Medulla oblongata (tissue), 1 donor: ENCODE measurements at regions not wholly inside any gene's neighbourhood (a gene's known extent, or its start where the extent isn't known, plus 50 kb on each side); places are given as distances from the start of the nearest gene placed in this dataset.
"Not testable (repeated sequence)": the region's sequence is repeated elsewhere in the genome, so short reads cannot be mapped to it uniquely, and the experiment has no call there.

Experiments used
- DNase-seq: peaks from one replicate; pipeline ENCODE4 v3.0.0-alpha.2; 2015; ENCODE audit errors: extremely low spot score

- DNase-seq = no peak
These were observed 296.8 kb upstream of the SGCG start for GRCh38 chr13:22883956-22884355.

- not testable (repeated sequence) for DNase-seq
These were observed 294.7 kb upstream of the SGCG start for GRCh38 chr13:22886061-22886460.

GRCh38 chr13:22889376-22889775 is 291.4 kb upstream of the SGCG start:
- DNase-seq = not testable (repeated sequence)

- DNase-seq = peak; percentile 12
These were observed 287.6 kb upstream of the SGCG start for GRCh38 chr13:22893204-22893603.

- DNase-seq = peak; percentile 47
These were observed 287.0 kb upstream of the SGCG start for GRCh38 chr13:22893777-22894176.

- no peak for DNase-seq
These were observed 283.0 kb upstream of the SGCG start for GRCh38 chr13:22897571-22898314.

GRCh38 chr13:22900416-22900951 is 280.3 kb upstream of the SGCG start:
- DNase-seq = not testable (repeated sequence)

GRCh38 chr13:22903301-22903700 is 277.5 kb upstream of the SGCG start:
- DNase-seq = no peak

GRCh38 chr13:22903925-22904324 is 276.9 kb upstream of the SGCG start:
- peak; percentile 23 for DNase-seq

GRCh38 chr13:22915442-22916082 is 265.2 kb upstream of the SGCG start:
- peak; percentile 39 for DNase-seq

GRCh38 chr13:22916276-22916675 is 264.5 kb upstream of the SGCG start:
- peak; percentile 9 for DNase-seq

GRCh38 chr13:22925881-22926747 is 254.7 kb upstream of the SGCG start:
- DNase-seq = peak; percentile 18

GRCh38 chr13:22926748-22927400 is 253.9 kb upstream of the SGCG start:
- peak; percentile 7 for DNase-seq

- DNase-seq = not testable (repeated sequence)
These were observed 252.9 kb upstream of the SGCG start for GRCh38 chr13:22927845-22928244.

GRCh38 chr13:22929381-22930126 is 251.2 kb upstream of the SGCG start:
- no peak for DNase-seq

- no peak for DNase-seq
These were observed 249.2 kb upstream of the SGCG start for GRCh38 chr13:22931576-22931975.

GRCh38 chr13:22932632-22933412 is 248.0 kb upstream of the SGCG start:
- not testable (repeated sequence) for DNase-seq

- no peak for DNase-seq
These were observed 247.1 kb upstream of the SGCG start for GRCh38 chr13:22933571-22934181.

- no peak for DNase-seq
These were observed 245.8 kb upstream of the SGCG start for GRCh38 chr13:22934744-22935523.
